Stimulated activated CD4-positive, alpha-beta T cell treated with anti-CD3 and anti-CD28 coated beads, Interleukin-1b, Interleukin-23, amount 100 ng/mL, for 24 hours (primary cell): ENCODE measurements at regions not wholly inside any gene's neighbourhood (a gene's known extent, or its start where the extent isn't known, plus 50 kb on each side); places are given as distances from the start of the nearest gene placed in this dataset.
A peak's percentile ranks its signal among the peaks of the same experiment; 100 is the strongest.
"Not testable (repeated sequence)": the region's sequence is repeated elsewhere in the genome, so short reads cannot be mapped to it uniquely, and the experiment has no call there.

Experiments
- DNase-seq, 4 experiments: peaks; one replicate each; pipeline ENCODE4 v3.0.0-alpha.2; 2020; ENCODE audit warnings: low read depth in 4 of 4, low spot score in 1 of 4

- no peak for DNase-seq
Observed at GRCh38 chr16:24624102-24624501, 84.7 kb downstream of the RBBP6 start.

GRCh38 chr16:24626256-24626655 lies 86.9 kb downstream of the RBBP6 start:
- DNase-seq, result no peak

GRCh38 chr16:24634919-24635318 lies 94.5 kb upstream of the TNRC6A start:
- no peak for DNase-seq

GRCh38 chr16:24635900-24636610 lies 93.4 kb upstream of the TNRC6A start:
- DNase-seq, result no peak

GRCh38 chr16:24639769-24640168 lies 89.7 kb upstream of the TNRC6A start:
- DNase-seq, result no peak

- no peak for DNase-seq
Observed at GRCh38 chr16:24643489-24643888, 86.0 kb upstream of the TNRC6A start.

DNA sequence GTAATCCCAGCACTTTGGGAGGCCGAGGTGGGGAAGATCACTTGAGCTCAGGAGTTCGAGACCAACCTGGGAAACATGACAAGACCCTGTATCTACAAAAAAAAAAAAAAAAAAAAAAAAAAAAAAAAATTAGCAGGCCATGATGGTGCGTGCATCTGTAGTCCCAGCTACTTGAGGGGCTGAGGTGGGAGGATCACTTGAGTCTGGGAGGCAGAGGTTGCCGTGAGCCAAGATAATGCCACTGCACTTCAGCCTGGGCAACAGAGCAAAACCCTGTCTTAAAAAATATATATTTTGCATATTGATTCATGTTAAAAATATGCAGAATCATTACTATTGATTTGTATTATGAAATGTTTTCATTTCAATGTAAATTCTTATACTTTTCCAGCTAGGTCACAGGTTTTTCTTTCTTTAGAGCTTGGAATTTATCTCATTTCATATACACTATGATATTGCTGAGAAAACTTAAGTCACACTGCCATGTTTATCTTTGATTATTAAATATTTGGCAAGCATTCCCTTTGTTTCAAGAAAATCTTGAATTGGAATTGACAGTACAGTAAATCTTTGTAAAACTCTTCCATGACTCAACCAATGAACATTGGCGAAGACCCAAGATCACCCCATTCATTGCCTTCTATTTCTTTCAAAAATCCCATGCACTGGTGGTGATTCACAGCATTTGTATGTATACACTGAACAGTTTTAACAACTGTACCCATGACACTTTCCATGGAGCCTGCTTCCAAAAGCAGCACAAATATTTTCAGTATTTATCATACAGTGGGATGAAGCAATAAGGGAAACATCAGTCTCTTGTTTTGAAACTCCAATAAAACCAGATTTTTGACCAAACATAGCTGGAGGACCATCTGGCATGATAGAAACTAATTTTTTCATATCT lies 83.5 kb upstream of the TNRC6A start:
- DNase-seq, result no peak

- no peak for DNase-seq
Observed at GRCh38 chr16:24646646-24646995, 82.8 kb upstream of the TNRC6A start.

DNA sequence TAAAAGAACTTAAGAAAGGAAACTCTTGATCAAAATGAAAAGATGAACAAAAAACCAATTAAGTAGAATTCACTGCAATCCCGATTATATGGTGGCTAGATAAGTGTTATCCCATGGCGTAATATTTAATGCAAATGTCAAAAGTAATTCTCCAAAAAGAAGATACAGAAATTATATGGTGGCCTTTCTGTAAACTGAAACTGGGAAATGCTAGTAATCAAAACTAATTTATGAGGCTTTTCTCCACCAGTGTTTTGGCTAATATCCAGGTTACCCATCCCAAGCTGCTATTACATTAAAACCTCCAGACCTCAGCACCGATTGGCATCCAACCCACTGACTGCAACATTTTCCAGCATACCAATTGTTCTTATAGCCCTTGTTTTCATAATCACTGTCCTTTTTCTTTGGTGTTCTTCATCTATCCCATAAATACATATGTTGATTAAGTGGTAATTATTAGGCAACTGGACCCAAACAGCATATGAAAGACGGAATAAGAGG lies 77.2 kb upstream of the TNRC6A start:
- DNase-seq, result no peak

DNA sequence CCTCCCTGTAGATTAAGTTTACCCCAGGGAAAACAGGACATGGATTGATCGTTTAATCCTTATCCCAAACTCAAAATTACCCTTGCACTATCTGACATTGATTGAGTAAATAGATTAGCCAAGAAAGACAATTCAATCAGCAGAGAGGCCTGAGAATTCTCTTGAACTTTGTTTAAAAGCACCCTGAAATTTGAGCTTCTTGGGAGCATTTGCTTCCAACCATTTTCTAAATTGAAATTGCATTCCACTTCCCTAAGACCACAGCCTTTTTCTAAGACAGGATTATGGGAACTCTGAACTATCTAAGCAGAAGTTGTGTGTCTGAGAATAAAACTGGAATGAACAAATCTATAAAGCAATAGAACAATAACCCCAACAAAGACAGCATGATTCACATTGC lies 76.6 kb upstream of the TNRC6A start:
- DNase-seq, result no peak

DNA sequence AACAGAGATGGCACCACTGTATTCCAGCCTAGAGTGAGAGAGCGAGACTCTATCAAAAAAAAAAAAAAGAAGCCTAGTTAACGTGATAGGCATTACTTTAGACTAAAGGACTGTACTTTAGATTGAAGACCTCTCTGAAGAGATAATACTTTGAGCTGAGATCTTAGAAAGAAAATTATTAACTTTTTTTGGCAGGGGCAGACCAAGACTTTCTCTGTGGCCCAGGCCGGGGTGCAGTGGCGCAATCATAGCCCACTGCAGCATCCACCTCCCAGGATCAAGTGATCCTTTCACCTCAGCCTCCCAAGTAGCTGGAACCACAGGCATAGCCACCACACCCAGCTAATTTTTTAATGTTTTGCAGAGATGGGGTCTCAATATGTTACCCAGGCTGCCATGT lies 75.7 kb upstream of the TNRC6A start:
- DNase-seq, result no peak

DNA sequence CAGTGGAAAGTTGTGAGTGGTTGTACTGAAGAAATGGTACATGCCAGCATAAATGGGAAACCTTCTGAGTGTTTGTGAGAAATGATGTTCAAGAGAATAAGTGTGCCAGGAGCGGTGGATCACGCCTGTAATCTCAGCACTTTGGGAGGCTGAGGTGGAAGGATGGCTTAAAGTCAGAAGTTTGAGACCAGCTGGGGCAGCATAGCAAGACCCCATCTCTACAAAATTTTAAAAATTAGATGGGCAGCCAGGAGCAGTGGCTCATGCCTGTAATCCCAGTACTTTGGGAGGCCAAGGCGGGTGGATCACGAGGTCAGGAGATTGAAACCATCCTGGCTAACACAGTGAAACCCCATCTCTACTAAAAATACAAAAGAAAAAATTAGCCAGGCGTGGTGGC lies 63.5 kb upstream of the TNRC6A start:
- DNase-seq, result not testable (repeated sequence)

GRCh38 chr16:24667244-24667764 lies 62.1 kb upstream of the TNRC6A start:
- no peak for DNase-seq

DNA sequence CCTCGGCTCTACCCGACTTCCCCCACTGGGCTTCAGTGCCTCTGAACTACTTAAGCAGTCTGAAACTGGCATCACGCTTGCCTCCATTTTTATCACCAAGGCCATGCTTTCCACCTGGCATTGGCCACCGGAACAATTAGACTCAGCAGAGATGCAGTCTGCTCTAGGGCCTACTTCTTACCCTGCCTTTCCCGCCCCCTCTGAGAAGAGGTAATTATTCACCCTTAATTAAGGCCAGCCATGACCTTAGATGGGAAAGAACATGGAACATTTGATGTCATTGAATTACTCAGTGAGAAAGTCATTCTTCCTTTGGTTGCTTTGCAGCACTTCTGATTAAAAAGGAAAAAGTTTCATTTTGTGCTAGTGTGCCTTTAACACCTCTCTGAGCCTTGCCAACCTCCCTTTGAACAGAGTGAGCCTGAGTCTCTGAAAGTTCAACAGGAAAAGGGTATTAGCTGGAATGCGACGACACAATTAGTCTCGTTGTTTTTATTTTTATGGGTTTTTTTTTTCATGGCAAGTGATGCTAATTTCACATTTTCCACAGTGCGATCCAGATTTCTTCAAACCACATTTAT lies 60.9 kb upstream of the TNRC6A start:
- peak; percentile 12 to 55 (median 28) for DNase-seq

- no peak for DNase-seq
Observed at GRCh38 chr16:24670623-24671454, 58.6 kb upstream of the TNRC6A start.

- no peak for DNase-seq
Observed at GRCh38 chr16:24671455-24671954, 57.9 kb upstream of the TNRC6A start.

DNA sequence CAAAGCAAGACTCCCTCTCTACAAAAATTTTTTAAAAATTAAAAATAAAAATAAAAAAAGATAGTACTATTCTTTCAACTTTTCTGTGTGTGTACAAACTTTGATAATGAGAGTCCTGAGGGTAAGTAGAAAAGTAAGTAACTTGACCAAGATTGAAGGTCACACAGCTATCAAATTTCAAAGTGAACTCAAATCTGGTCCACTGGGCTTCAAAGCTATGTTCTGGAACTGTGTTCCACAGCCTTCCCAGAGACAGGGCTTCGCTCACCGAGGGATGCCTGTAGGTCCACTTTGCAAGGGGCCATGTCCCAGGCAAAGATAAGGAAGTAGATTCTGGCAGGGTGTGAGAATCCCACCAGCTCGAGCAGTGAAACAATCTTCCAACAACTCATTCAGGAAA lies 56.3 kb upstream of the TNRC6A start:
- no peak for DNase-seq

DNA sequence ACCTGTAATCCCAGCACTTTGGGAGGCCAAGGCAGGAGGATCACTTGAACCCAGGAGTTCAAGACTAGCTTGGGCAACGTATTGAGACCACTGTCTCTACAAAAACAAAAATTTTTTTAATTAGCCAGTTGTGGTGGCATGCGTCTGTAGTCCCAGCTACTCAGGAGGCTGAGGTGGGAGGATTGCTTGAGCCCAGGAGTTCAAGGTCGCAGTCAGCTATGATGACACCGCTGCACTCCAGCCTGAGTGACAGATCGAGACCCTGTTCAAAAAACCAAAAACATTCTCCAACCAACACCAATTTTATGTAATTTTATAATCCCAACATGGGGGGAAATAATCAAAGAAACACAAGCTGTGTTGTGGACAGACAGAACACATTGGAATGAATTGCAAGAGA lies 54.6 kb upstream of the TNRC6A start:
- no peak for DNase-seq

- no peak for DNase-seq
Observed at GRCh38 chr16:24677388-24677787, 52.1 kb upstream of the TNRC6A start.
